Thymus (tissue), 11 donors: ENCODE measurements at regions not wholly inside any gene's neighbourhood (a gene's known extent, or its start where the extent isn't known, plus 50 kb on each side); places are given as distances from the start of the nearest gene placed in this dataset.

Experiments
- DNase-seq, 9 donors: peaks; one replicate each; pipeline ENCODE4 v3.0.0-alpha.2; 2013; ENCODE audit warnings: low spot score in 9 of 9, low read depth in 6 of 9, missing footprints in 1 of 9
- H3K27ac ChIP-seq, 2 donors: one replicate each; pipeline ENCODE4 v1.5.1; 2013; ENCODE audit warnings: control low read depth in 1 of 2, low read depth in 1 of 2, low read length in 1 of 2, mild to moderate bottlenecking in 1 of 2, moderate library complexity in 1 of 2
- H3K27me3 ChIP-seq, 2 donors: one replicate each; pipeline ENCODE4 v1.5.1; 2013; ENCODE audit warnings: low read length in 1 of 2; ENCODE audit not compliant: control insufficient read depth in 2 of 2, insufficient read depth in 1 of 2
- H3K36me3 ChIP-seq, 2 donors: one replicate each; pipeline ENCODE4 v1.5.1; 2013; ENCODE audit warnings: low read length in 1 of 2, mild to moderate bottlenecking in 1 of 2, moderate library complexity in 1 of 2; ENCODE audit not compliant: control insufficient read depth in 2 of 2, insufficient read depth in 2 of 2
- H3K4me1 ChIP-seq, 2 donors: one replicate each; pipeline ENCODE4 v1.5.1; 2013; ENCODE audit warnings: low read length in 2 of 2; ENCODE audit not compliant: control insufficient read depth in 2 of 2, insufficient read depth in 2 of 2
- H3K4me3 ChIP-seq, 2 donors: one replicate each; pipeline ENCODE4 v1.5.1; 2013; ENCODE audit warnings: low read length in 2 of 2, control low read depth in 1 of 2, mild to moderate bottlenecking in 1 of 2
- H3K9me3 ChIP-seq, 2 donors: one replicate each; pipeline ENCODE4 v1.5.1; 2013; ENCODE audit warnings: low read length in 1 of 2, mild to moderate bottlenecking in 1 of 2; ENCODE audit not compliant: control insufficient read depth in 2 of 2, insufficient read depth in 1 of 2
- WGBS: extraction: QIAGEN DNeasy Blood & Tissue Kit; methylation state at CpG from one replicate; pipeline ENCODE4 v1.1.7; 2013; 5-methylcytosine and 5-hydroxymethylcytosine counted together
- donor health status: healthy.

- no peaks in the 10 kb centered on the region for H3K27me3 ChIP-seq
- WGBS: 88% methylated on average over 10 of the region's 10 CpGs
These were observed 55.6 kb upstream of the RGMA start for GRCh38 chr15:93144463-93145236.

GRCh38 chr15:93143186-93143585 is 54.2 kb upstream of the RGMA start:
- Histone ChIP-seq H3K4me3 (no peak overlapping the region), H3K4me1 (peaks cover 3 to 16% of the 10 kb centered on the region in 2 donors), H3K27me3 (no peaks in the 10 kb centered on the region), H3K27ac (no peak overlapping the region), H3K36me3 (no peaks in the 10 kb centered on the region), H3K9me3 (peaks cover 0 to 5% of the 10 kb centered on the region in 2 donors)
- DNase-seq: no peak
- 97% methylated on average over 13 of the region's 13 CpGs for WGBS

More at GRCh38 chr15:93144463-93145236, 55.6 kb upstream of the RGMA start:
- H3K4me1 ChIP-seq: peaks cover 3 to 16% of the 10 kb centered on the region in 2 donors
- DNase-seq: no peak
- H3K9me3 ChIP-seq: peaks cover 0 to 5% of the 10 kb centered on the region in 2 donors
- H3K36me3 ChIP-seq: no peaks in the 10 kb centered on the region
- no peak overlapping the region for H3K4me3 ChIP-seq
- H3K27ac ChIP-seq: no peak overlapping the region

- no peaks in the 10 kb centered on the region for H3K9me3 ChIP-seq
- DNase-seq: peak in 2 of 9 donors; percentile 31 to 59
- WGBS: 53% methylated on average over 8 of the region's 8 CpGs
- no peaks in the 10 kb centered on the region for H3K36me3 ChIP-seq
- no peak overlapping the region for H3K27ac ChIP-seq
- peaks cover 3 to 16% of the 10 kb centered on the region in 2 donors for H3K4me1 ChIP-seq
- no peak overlapping the region for H3K4me3 ChIP-seq
- H3K27me3 ChIP-seq: no peaks in the 10 kb centered on the region
These were observed 52.4 kb upstream of the RGMA start for GRCh38 chr15:93141371-93141794.

GRCh38 chr15:93139436-93139835 is 50.4 kb upstream of the RGMA start:
- H3K27me3 ChIP-seq: no peaks in the 10 kb centered on the region
- whole genome bisulfite sequencing: 98% methylated on average over 8 of the region's 8 CpGs
- peaks cover 0 to 5% of the 10 kb centered on the region in 2 donors for H3K4me1 ChIP-seq
- no peaks in the 10 kb centered on the region for H3K36me3 ChIP-seq
- no peaks in the 10 kb centered on the region for H3K9me3 ChIP-seq
- H3K4me3 ChIP-seq: no peak overlapping the region
- DNase-seq: no peak
- no peak overlapping the region for H3K27ac ChIP-seq

- Histone ChIP-seq H3K4me1 (peaks cover 0 to 5% of the 10 kb centered on the region in 2 donors), H3K36me3 (no peaks in the 10 kb centered on the region), H3K27me3 (no peaks in the 10 kb centered on the region), H3K9me3 (no peaks in the 10 kb centered on the region), H3K4me3 (no peak overlapping the region), H3K27ac (no peak overlapping the region)
- no peak for DNase-seq
- WGBS: over 99% methylated on average over 3 of the region's 3 CpGs
These were observed 49.8 kb upstream of the RGMA start for GRCh38 chr15:93138681-93139250.
